GM19328 (cell line): ENCODE measurements at regions not wholly inside any gene's neighbourhood (a gene's known extent, or its start where the extent isn't known, plus 50 kb on each side); places are given as distances from the start of the nearest gene placed in this dataset.
"Not testable (repeated sequence)": the region's sequence is repeated elsewhere in the genome, so short reads cannot be mapped to it uniquely, and the experiment has no call there.

ENCODE experiments used
- ATAC-seq: cut with Tn5 transposase; IDR thresholded peaks from one replicate; pipeline ENCODE4 v1.9.1; 2021; ENCODE audit warnings: mild to moderate bottlenecking, moderate library complexity; ENCODE audit not compliant: unreplicated experiment

GRCh38 chr5:34188001-34188822 is 145.2 kb upstream of the C1QTNF3 start:
- ATAC-seq: not testable (repeated sequence)

GRCh38 chr5:34189246-34189645 is 146.2 kb upstream of the C1QTNF3 start:
- ATAC-seq: not testable (repeated sequence)

GRCh38 chr5:34189752-34190411 is 146.9 kb upstream of the C1QTNF3 start:
- not testable (repeated sequence) for ATAC-seq

GRCh38 chr5:34190466-34190865 is 147.5 kb upstream of the C1QTNF3 start:
- not testable (repeated sequence) for ATAC-seq

- ATAC-seq: not testable (repeated sequence)
Observed at GRCh38 chr5:34191279-34191744, 148.3 kb upstream of the C1QTNF3 start.

GRCh38 chr5:34192064-34192922 is 149.3 kb upstream of the C1QTNF3 start:
- not testable (repeated sequence) for ATAC-seq

- ATAC-seq: not testable (repeated sequence)
Observed at GRCh38 chr5:34192923-34193262, 149.9 kb upstream of the C1QTNF3 start.

GRCh38 chr5:34193297-34193696 is 150.3 kb upstream of the C1QTNF3 start:
- not testable (repeated sequence) for ATAC-seq

- ATAC-seq: not testable (repeated sequence)
Observed at GRCh38 chr5:34193804-34194203, 150.8 kb upstream of the C1QTNF3 start.

- not testable (repeated sequence) for ATAC-seq
Observed at GRCh38 chr5:34196091-34196490, 153.1 kb upstream of the C1QTNF3 start.

- not testable (repeated sequence) for ATAC-seq
Observed at GRCh38 chr5:34205347-34205746, 162.3 kb upstream of the C1QTNF3 start.

GRCh38 chr5:34217386-34217785 is 174.4 kb upstream of the C1QTNF3 start:
- not testable (repeated sequence) for ATAC-seq

- not testable (repeated sequence) for ATAC-seq
Observed at GRCh38 chr5:34221329-34222073, 178.5 kb upstream of the C1QTNF3 start.

- not testable (repeated sequence) for ATAC-seq
Observed at GRCh38 chr5:34223158-34223557, 180.1 kb upstream of the C1QTNF3 start.

- ATAC-seq: not testable (repeated sequence)
Observed at GRCh38 chr5:34230402-34230801, 187.4 kb upstream of the C1QTNF3 start.

GRCh38 chr5:34243802-34244201 is 200.8 kb upstream of the C1QTNF3 start:
- ATAC-seq: not testable (repeated sequence)

- ATAC-seq: not testable (repeated sequence)
Observed at GRCh38 chr5:34244281-34245031, 201.4 kb upstream of the C1QTNF3 start.

- ATAC-seq: not testable (repeated sequence)
Observed at GRCh38 chr5:34245032-34245394, 202.0 kb upstream of the C1QTNF3 start.

GRCh38 chr5:34245813-34246212 is 202.8 kb upstream of the C1QTNF3 start:
- not testable (repeated sequence) for ATAC-seq

GRCh38 chr5:34258598-34258997 is 215.6 kb upstream of the C1QTNF3 start:
- ATAC-seq: not testable (repeated sequence)
